GM13976 (cell line): ENCODE measurements at regions not wholly inside any gene's neighbourhood (a gene's known extent, or its start where the extent isn't known, plus 50 kb on each side); places are given as distances from the start of the nearest gene placed in this dataset.

Source experiments
- DNase-seq: peaks from one replicate; pipeline ENCODE4 v3.0.0; 2012; ENCODE audit warnings: low spot score
- CTCF ChIP-seq: IDR thresholded peaks from 2 replicates; pipeline ENCODE4 v1.5.1; 2012; ENCODE audit warnings: borderline replicate concordance, mild to moderate bottlenecking; ENCODE audit not compliant: insufficient read depth; ENCODE audit errors: extremely low read depth, missing control alignments, control extremely low read depth
- in situ Hi-C: fragments of 300-500 bp; cut with MboI; formaldehyde crosslinking; loops from one replicate; pipeline ENCODE4 v1.12.0; 2022; ENCODE audit warnings: low sequenced_read_pairs, mixed read lengths, inconsistent platforms; ENCODE audit not compliant: unreplicated experiment

- DNase-seq, result no peak
- in situ Hi-C loops, result no loop called here
- no peak for TF ChIP-seq CTCF
Measured at GRCh38 chr15:47404877-47405276, 312.4 kb upstream of the SEMA6D start.

- DNase-seq, result no peak
- no peak for TF ChIP-seq CTCF
- in situ Hi-C loops, result no loop called here
Measured at GRCh38 chr15:47405365-47406162, 311.7 kb upstream of the SEMA6D start.

GRCh38 chr15:47407692-47408091 is 309.6 kb upstream of the SEMA6D start:
- DNase-seq, result no peak
- in situ Hi-C loops, result no loop called here
- TF ChIP-seq CTCF, result no peak

- in situ Hi-C loops, result no loop called here
- no peak for TF ChIP-seq CTCF
- DNase-seq, result no peak
Measured at GRCh38 chr15:47409038-47409437, 308.3 kb upstream of the SEMA6D start.

GRCh38 chr15:47409600-47409999 is 307.7 kb upstream of the SEMA6D start:
- DNase-seq, result no peak
- no peak for TF ChIP-seq CTCF
- in situ Hi-C loops, result no loop called here

- no peak for DNase-seq
- in situ Hi-C loops, result no loop called here
- no peak for TF ChIP-seq CTCF
Measured at GRCh38 chr15:47410247-47410646, 307.1 kb upstream of the SEMA6D start.
